ENCODE measurements at regions not wholly inside any gene's neighbourhood (a gene's known extent, or its start where the extent isn't known, plus 50 kb on each side); places are given as distances from the start of the nearest gene placed in this dataset.

DNA sequence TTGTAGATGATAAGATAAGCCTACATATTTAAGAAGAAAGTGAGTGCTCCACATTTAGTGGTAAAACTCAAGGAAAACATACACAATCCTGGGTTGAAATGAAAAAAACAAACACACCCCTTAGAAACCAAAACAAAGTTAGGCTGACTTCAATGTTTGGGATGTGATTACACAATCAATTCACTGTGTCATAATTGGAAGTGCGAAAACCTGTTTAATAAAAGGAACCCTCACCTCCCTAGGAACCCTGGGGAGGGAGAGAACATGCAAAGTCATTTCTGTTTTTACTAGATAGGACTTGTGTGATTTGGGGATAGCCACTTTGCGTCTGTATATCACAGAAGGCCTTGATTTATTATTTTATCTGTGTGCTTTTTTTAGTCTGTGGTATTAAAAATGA is 275.0 kb downstream of the NFKBIZ start:
- no peak for DNase-seq

DNA sequence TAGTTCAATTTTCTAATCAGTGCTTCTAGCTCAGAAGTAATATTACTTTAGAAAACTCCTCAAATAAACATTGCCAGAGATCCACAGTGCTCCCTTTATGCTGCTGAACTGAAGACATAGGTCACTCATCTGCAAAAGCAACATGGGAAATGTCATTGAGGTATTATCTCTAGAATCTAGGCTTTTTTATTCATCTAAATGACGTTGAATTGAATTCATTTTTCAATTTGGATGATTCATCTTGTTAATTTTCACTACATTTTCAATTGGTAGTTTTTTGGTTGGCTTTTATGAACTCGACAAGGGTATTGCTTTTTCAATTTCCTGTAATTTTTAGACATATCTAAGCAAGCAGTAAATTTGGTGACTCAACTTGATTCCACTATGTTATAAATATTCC is 275.4 kb downstream of the NFKBIZ start:
- no peak for DNase-seq

DNA sequence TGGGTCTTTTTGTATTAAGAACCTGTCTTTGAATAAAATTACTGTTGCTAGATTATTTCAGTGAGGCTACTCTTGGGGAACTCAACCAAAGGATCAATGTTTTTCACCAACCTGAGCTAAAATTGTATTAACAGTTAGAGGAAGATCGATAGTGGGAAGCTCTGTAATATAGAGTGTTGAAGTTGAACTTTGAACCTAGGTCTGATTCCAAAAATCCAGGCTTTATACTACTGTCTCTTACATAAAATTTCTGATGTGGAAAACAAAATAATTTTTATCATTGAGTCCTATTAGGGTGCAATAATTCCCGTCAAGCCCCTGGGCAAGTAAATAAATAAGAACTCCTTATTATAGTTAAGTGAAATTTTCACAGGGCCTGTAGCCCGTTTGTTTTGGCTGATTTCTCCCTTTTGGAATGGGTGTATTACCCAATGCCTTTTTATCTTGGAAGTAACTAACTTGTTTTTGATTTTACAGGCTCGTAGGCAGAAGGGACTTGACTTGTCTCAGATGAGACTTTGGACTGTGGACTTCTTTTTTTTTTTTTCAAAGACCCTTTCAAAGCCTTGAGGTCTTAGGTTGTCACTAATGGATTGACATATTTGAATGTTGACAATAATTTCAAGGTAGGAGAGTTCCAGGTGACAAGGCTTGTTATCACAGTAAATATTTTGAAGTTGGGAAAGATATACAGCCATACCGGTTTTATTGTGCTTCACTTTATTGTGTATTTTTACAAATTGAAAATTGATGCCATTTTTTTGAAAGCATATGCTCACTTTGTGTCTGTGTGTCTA is 276.1 kb downstream of the NFKBIZ start:
- DNase-seq: no peak

DNA sequence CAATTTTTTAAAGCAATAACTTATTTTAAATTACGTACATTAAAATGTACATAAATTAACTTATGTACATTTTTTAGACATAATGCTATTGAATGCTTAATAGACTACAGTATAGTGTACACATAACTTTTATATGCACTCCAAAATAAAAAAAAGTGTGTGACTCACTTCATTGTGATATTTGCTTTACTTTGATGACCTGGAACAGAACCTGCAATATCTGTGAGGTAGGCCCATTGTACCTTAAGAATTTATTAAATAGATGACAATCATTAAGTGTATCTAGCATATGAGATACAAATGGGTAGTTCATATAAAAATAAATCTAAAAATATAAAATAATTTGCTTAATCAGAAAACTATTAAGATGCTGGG is 276.7 kb downstream of the NFKBIZ start:
- no peak for DNase-seq

DNA sequence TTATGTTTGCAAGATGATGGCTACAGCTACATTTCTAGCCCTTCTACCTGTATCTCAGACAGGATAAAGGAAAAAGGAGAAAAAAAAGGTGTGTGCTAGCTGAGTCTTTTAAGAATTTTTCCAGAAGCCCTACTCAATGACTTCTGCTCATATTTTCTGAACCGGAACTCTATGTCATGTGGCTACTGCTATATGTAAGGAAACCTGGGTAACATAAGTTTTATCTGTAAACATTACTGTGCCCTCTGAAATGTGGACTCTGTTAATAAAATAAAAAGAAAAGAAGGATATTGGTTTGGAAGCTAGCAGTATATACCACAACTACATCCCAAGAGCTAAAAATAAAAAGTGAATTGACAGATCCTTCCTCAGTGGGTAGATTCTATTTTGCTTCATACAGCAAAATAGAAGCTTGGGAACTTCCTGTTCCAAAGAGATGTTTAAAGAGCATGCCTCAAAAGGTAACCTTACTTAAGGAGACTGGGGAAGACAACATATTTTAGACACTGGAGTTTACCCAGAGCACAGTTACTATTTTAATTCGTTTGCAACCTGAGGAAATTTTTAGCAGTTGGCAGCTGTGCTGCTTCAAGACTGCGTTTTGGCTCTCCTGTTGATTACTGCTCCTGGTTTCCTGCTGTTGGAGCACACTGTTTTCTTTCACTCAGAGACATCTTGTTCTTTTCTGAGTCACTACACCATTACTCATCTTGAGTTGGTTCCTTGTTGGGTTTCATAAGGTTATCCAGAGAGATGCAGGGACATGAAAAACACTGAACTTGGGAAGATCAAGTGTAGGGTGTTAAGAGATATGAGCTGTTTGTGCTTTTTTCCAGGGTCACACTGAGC is 280.7 kb downstream of the NFKBIZ start:
- no peak for DNase-seq

DNA sequence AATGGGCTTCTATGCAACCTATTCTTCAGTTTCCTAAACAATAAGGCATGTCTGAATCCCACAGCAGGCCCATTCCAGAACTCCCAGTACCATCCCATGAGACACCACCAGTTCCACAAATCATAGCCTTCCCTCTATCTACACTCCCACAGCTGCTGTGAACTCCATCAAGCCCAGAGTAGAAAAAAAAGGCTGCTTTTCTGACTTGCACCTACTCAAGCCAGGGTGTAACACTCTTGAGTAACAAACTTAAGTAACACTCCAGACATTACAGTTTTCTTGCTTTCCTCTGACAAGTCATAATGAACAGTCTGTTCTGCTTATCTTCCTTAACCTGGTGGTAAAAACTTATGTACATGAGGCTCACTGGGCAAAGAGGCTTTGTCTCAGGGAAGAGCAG is 283.1 kb downstream of the NFKBIZ start:
- no peak for DNase-seq

DNA sequence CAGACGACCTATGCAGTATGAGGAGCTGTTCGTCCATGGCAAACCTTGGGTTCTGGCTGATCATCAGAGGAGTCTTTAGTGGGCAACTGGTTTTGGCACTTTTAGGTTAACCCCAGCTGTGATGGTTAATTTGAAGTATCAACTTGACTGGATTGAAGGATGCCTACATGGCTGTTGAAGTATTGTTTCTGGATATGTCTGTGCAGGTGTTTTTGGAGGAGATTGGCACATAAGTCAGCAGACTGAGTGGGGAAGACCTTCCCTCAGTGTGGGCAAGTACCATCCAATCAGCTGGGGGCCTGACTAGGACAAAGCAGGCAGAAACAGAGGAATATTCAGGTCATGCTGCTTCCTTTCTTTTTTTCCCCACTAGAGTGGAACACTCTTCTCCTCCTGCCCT is 284.1 kb downstream of the NFKBIZ start:
- no peak for DNase-seq

DNA sequence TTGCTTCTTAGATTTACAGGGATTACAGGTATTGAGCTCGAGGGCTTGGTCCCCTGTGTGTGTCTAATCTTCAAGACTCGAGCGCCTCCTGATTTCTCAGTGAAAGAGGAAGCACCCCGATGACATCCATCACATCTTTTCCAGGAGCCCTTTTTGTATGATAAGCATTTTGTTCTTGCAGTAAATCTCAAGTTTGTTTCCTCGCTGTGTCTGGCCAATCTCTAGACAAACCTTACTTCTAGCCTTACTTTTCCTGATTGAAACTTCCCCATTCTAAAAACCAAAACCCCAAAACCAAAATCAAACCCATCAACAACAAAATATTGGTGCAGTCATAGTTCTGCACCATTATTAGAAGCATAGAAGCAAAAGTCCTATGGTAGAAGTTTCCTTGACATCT is 286.0 kb downstream of the NFKBIZ start:
- no peak for DNase-seq

DNA sequence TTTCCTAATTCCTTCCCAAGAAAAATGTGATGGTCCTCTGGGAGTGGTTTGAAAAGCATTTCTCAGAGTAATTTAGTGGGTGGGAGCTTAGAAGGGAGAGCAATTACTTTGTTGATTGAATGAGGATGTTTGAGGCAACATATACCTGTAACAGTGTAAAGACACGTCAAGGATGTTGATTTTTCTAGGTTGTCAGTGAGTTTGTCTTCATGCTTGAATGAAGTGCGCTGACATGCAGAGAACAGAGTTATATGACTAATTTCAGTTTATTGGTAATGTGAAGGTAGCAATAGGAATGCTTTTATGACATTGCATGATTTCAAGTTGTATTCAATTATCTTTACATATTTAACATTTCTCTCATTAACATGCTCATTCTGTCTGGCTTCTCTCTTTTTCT is 286.9 kb downstream of the NFKBIZ start:
- no peak for DNase-seq

DNA sequence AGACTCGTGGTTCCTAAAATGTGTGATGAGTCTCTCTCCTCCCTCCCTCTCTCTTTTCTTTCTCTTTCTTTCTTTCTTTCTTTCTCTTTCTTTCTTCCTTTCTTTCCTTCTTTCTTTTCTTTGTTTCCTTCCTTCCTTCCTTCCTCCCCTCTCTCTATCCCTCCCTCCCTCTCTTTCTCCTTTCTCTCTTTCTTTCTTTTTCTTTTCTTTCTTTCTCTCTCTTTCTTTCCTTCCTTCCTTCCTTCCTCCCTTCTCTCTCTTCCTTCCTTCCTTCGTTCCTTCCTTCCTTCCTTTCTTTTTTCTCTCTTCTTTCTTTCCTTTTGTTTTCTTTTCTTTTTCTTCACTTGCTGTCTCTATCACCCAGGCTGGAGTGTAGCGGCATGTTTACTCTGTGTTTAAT is 290.8 kb downstream of the NFKBIZ start:
- DNase-seq: no peak

DNA sequence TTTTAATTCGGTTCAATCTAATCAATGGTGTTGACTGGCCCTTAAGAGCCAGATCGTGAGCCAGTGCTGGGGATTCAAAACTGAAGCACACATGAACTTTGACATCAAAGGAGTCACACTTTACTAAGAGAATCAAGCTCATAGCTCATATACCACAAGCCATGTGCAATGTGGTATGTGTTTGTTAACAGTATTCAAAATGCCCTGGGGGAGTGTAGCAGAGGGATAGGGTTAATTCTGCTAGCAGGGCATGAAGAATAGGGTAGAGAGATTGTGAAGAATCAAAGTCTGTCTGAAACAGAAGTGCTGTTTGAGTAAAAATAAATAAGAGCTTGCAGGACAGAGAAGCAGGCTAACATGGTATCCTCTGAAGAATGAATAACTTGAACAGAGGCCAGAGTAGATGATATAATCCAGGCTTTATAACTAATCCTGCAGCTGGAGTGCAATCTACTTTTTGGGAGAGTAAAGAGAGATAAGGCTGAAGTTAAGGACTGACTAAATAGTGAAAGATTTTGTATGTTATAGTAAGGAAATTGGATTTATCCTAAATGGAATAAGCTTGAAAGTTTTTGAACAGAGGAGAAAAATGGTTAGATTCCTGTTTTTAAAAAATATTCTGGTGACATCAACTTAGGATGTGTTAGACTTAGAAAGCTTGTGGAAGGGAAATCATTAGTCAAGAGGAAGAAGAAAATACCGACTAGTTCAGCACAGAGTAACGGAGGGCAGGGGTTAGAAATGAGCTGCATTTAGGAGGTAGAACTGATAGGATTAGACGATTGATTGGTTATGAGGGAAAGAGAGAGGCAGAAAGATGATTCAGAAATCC is 292.0 kb downstream of the NFKBIZ start:
- DNase-seq: no peak

DNA sequence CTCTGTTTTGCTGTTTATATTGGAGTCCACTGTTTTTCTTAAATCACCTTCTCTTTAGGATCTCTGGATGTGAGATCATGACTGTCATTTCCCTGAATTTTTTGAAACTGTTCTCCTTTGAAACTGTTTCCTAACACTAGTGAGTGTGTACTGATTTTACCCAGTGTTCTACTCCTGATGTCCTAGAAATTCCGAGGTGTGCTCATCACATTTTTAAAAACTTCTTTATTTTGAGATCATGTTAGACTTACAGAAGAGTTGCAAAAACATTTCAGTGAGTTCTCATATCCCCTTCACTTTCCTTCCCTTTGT is 292.6 kb downstream of the NFKBIZ start:
- no peak for DNase-seq

DNA sequence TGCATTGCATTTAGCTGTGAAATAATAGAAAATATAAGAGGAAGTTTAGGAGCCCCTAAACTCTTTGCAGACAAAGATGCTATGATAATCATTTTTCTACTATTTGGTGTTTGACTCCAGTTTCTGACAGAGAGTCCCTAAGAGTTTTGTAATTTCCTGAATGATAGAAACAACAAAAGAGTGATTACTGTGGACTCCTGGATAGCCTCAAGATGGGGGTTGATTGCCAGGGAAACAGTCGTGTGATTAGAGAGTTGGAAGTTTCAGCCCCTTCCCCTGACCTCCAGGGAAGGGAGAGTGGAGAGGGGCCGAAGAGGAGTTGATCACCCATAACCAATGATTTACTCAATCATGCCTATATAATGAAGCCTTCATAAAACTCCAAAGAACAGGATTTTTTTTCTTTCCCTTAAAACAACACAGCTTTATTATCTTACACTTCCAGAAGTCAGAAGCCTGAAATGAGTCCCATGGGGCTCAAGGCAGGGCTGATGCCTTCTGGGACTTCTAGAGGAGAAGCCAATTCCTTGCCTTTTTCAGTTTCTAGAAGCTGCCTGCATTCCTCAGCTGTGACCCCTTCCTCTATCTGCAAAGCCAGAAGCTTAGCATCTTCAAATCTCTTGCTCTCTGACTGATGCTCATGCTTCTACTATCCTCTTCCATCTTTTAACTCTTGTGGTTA is 292.3 kb upstream of the ZPLD1 start:
- no peak for DNase-seq

DNA sequence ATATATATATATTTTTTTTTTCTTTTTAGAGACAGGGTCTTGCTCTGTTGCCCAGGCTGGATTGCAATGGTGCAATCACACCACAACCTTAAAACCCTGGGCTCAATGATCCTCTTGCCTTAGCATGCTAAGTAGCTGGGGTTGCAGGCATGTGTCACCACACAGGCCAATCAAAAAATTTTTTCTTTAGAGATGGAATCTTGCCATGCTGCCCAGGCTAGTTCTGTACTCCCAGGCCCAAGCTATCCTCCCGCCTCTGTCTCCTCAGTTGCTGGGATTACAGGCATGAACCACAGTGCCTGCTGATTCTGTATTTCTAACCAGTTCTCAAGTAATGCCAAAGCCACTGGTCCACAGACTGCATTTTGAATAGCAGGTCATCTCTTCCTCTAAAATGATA is 291.3 kb upstream of the ZPLD1 start:
- no peak for DNase-seq

DNA sequence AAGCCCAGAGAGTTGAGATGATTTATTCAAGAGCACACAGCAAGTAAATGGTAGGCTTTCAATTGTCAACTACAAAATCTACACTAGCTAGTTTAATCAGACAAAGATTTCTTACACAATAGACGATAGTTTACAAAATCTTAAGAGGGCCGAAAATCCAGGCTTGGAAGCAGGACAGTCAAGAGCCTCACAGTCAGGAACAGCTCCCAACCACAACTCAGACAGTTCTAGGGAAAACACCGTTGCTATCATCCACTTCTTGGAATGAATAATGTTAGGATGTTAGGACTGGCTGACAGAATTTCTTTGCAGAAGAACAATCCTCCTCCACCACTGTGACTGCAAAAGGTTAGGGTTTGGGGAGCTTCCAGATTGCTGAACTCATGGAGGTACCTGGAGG is 290.8 kb upstream of the ZPLD1 start:
- DNase-seq: no peak

DNA sequence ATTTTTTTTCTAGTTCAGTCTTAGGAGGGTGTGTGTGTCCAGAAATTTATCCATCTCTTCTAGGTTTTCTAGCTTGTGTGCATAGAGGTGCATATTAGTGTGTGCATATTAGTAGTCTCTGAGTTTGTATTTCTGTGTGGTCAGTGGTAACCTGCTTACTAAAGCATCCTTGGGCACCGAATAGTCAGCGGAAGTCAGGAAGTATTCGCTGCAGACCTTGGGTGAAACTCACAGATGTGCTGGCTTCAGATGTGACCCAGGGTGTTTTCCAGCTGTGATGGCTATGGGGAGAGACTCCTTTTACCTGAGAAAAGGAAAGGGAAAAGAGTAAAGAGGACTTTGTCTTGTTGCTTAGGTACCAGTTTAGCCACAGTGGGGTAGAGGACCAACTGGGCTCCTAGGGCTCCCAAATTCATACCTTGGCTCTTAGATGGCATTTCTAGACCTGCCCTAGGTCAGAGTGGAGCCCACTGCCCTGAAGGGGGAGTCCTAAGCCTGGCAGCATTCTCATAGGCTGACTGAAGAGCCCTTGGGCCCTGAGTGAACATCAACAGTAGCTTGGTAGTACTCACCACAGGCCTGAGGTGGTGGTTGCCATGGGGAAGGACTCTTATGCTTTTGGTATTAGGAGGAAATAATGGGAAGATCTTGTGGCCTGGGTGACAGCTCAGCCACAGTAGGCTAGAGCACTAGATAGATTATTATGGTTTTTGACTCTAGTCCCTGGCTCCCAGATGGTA is 286.0 kb upstream of the ZPLD1 start:
- no peak for DNase-seq

DNA sequence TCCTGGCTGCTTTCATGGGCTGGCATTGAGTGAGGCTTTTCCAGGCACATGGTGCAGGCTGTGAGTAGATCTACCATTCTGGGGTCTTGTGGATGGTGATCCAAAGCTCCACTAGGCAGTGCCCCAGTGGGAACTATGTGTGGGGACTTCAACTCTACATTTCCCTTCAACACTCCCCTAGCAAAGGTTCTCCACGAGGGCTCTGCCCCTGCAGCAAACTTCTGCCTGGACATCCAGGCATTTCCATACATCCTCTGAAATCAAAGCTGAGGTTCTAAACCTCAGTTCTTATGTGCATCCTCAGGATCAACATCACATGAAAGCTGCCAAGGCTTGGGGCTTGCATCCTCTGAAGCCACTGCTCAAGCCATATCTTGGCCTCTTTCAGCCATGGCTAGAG is 282.9 kb upstream of the ZPLD1 start:
- DNase-seq: no peak

DNA sequence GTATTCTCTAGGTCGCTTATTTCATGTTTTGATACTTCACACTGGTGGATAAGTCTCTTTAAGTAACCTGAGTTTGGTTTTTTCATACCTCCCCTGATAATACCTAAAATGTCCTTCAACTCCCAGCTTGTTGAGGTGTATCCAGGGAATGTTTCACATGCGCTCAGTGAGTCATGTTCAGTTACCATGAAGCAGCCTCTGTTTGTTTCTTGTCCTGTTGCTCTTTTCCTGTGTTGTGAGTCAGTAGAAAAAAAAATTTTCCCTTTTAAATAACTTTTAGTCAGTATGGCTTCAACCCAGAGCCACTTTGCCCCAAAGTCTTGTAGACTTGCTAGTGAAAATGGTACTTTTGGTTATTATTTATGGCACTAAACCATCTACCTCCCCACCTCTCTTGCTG is 278.4 kb upstream of the ZPLD1 start:
- DNase-seq: no peak

DNA sequence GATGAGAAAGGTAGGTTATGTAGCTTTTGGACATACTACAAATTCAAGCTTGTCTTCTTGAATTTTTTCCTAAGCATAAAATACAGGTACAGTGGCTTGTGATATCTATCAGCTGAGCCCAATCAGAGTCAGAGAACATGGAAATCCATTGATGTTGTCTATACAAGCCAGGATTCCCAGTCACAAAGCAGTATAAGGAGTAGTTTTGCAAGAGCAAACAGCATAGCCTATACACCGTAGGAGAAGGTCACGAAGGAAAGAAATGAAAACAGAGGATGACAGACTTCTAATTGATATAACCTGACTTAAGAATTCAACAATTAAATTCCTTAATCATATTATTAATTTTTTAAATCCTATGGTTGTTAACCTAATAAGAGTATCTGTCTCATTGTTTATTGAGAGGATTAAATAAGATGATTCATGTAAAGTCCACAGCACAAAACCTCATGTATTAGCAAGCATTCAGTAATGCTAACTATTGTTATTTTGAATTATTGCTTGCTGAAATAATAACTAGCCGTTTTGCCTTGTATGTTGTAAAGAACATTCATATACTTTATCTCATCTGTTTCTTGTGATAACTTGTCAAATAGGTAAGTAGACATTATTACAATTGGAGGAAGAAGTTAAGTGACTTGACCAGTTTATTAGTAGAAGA is 276.6 kb upstream of the ZPLD1 start:
- no peak for DNase-seq

DNA sequence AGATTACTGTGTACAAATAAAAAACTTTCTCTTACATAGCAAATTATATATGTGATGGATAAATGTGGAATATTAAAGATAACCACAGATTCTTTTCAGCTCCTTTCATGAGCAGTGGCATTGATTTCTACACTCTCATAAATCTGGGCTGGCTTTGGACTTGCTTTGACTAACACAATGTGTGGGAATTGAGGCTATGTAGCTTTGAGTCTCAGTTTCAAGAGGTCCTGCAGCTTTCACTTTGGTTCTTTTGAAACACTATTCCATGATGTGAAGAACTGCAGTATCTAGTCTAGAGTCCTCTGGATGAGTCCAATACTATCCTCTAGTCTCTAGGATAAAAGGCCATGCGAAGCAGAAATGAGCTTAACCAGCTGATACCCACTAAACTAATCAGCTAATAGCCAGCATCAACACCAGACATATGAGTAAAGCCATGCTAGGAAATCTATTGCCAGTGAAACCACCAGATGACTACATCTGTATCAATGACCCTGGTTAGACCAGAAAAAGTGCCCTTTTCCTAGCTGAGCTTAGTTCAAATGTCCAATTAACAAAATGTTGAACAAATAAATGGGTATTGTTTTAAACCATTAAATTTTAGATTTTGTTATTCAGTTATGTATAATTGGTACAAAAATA is 274.9 kb upstream of the ZPLD1 start:
- no peak for DNase-seq

DNA sequence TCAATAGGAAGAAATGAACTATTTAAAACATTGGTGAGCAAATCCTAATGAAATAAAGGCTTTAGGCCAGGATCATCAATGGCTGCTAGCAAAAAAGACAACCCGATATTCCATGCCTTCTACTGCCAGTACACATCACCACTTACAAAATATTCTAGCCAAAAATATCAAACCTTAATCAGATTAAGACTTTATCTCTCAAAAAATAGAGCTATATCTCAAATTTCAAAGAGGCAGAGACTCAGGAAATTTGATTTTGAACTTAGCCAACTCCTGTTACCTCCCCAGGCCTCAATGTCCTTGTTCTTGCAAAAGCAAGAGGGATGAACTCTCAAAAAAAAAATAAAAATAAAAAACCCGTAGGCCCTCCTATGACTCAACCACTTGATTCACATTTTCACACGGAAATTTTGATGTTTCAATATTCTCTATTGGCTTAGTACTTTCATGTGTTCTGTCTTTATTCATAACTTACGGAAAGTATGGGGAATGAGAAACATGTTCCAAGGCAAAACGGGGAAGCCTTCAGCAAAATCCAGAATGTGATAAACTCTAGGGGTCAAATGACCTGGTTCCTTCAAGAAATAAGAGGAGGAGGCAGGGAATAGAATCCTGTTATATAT is 273.3 kb upstream of the ZPLD1 start:
- no peak for DNase-seq

All from CD4-positive, alpha-beta T cell treated with Interleukin-15 for 1 hour (primary cell).